Rectal smooth muscle tissue (tissue), 1 donor: ENCODE measurements at regions not wholly inside any gene's neighbourhood (a gene's known extent, or its start where the extent isn't known, plus 50 kb on each side); places are given as distances from the start of the nearest gene placed in this dataset.
"Not testable (repeated sequence)": the region's sequence is repeated elsewhere in the genome, so short reads cannot be mapped to it uniquely, and the experiment has no call there.

Experiments used
- H3K27ac ChIP-seq: one replicate; pipeline ENCODE4 v1.7.0; 2013; ENCODE audit warnings: low read depth, low read length, inconsistent platforms
- H3K27me3 ChIP-seq: one replicate; pipeline ENCODE4 v1.7.0; 2013; ENCODE audit warnings: low read length; ENCODE audit not compliant: control insufficient read depth, insufficient read depth
- H3K36me3 ChIP-seq: one replicate; pipeline ENCODE4 v1.7.0; 2013; ENCODE audit warnings: low read length; ENCODE audit not compliant: control insufficient read depth, insufficient read depth
- H3K4me1 ChIP-seq: one replicate; pipeline ENCODE4 v1.7.0; 2013; ENCODE audit warnings: low read length; ENCODE audit not compliant: control insufficient read depth, insufficient read depth
- H3K4me3 ChIP-seq: one replicate; pipeline ENCODE4 v1.7.0; 2013; ENCODE audit warnings: low read length
- H3K9ac ChIP-seq: one replicate; pipeline ENCODE4 v1.7.0; 2013; ENCODE audit warnings: low read length

- no peak overlapping the region for H3K4me3 ChIP-seq
- H3K27ac ChIP-seq, result no peak overlapping the region
- H3K4me1 ChIP-seq, result no peaks in the 10 kb centered on the region
- H3K9ac ChIP-seq, result no peak overlapping the region
- peaks cover 5% of the 10 kb centered on the region for H3K36me3 ChIP-seq
- H3K27me3 ChIP-seq, result no peaks in the 10 kb centered on the region
Observed at GRCh38 chr7:67341153-67341768, 344.6 kb downstream of the TYW1 start.

- H3K36me3 ChIP-seq, result peaks cover 5% of the 10 kb centered on the region
- no peak overlapping the region for H3K4me3 ChIP-seq
- no peak overlapping the region for H3K9ac ChIP-seq
- H3K4me1 ChIP-seq, result no peaks in the 10 kb centered on the region
- no peak overlapping the region for H3K27ac ChIP-seq
- H3K27me3 ChIP-seq, result no peaks in the 10 kb centered on the region
Observed at GRCh38 chr7:67343114-67343513, 346.5 kb downstream of the TYW1 start.

- Histone ChIP-seq H3K4me3 (no peak overlapping the region), H3K36me3 (peaks cover 5% of the 10 kb centered on the region), H3K27me3 (no peaks in the 10 kb centered on the region), H3K4me1 (no peaks in the 10 kb centered on the region), H3K9ac (no peak overlapping the region), H3K27ac (no peak overlapping the region)
Observed at GRCh38 chr7:67343572-67343971, 346.9 kb downstream of the TYW1 start.

- Histone ChIP-seq H3K27me3 (no peaks in the 10 kb centered on the region), H3K9ac (no peak overlapping the region), H3K27ac (no peak overlapping the region), H3K4me1 (no peaks in the 10 kb centered on the region), H3K4me3 (no peak overlapping the region), H3K36me3 (peaks cover 5% of the 10 kb centered on the region)
Observed at GRCh38 chr7:67344481-67345193, 348.0 kb downstream of the TYW1 start.

GRCh38 chr7:67346126-67346525 is 349.5 kb downstream of the TYW1 start:
- Histone ChIP-seq H3K9ac (no peak overlapping the region), H3K4me3 (no peak overlapping the region), H3K36me3 (no peaks in the 10 kb centered on the region), H3K4me1 (no peaks in the 10 kb centered on the region), H3K27ac (no peak overlapping the region), H3K27me3 (no peaks in the 10 kb centered on the region)

GRCh38 chr7:67346876-67347275 is 350.2 kb downstream of the TYW1 start:
- Histone ChIP-seq H3K27me3 (no peaks in the 10 kb centered on the region), H3K27ac (no peak overlapping the region), H3K4me1 (no peaks in the 10 kb centered on the region), H3K4me3 (no peak overlapping the region), H3K9ac (no peak overlapping the region), H3K36me3 (no peaks in the 10 kb centered on the region)

- Histone ChIP-seq H3K27ac (no peak overlapping the region), H3K4me1 (no peaks in the 10 kb centered on the region), H3K27me3 (no peaks in the 10 kb centered on the region), H3K4me3 (no peak overlapping the region), H3K9ac (no peak overlapping the region), H3K36me3 (no peaks in the 10 kb centered on the region)
Observed at GRCh38 chr7:67348171-67348570, 351.5 kb downstream of the TYW1 start.

- H3K4me1 ChIP-seq, H3K4me3 ChIP-seq, H3K36me3 ChIP-seq, H3K27ac ChIP-seq, H3K27me3 ChIP-seq, H3K9ac ChIP-seq: not testable (repeated sequence)
Observed at GRCh38 chr7:67357653-67358052, 361.0 kb downstream of the TYW1 start.

- not testable (repeated sequence) for H3K9ac ChIP-seq, H3K4me1 ChIP-seq, H3K27ac ChIP-seq, H3K36me3 ChIP-seq, H3K4me3 ChIP-seq, H3K27me3 ChIP-seq
Observed at GRCh38 chr7:67358316-67358715, 361.7 kb downstream of the TYW1 start.

GRCh38 chr7:67358738-67359137 is 362.1 kb downstream of the TYW1 start:
- not testable (repeated sequence) for H3K9ac ChIP-seq, H3K27ac ChIP-seq, H3K27me3 ChIP-seq, H3K4me1 ChIP-seq, H3K36me3 ChIP-seq, H3K4me3 ChIP-seq

- H3K27me3 ChIP-seq, result no peaks in the 10 kb centered on the region
Observed at GRCh38 chr7:67359900-67360299, 363.3 kb downstream of the TYW1 start.

GRCh38 chr7:67361150-67361549 is 364.5 kb downstream of the TYW1 start:
- H3K4me3 ChIP-seq, result no peak overlapping the region
- H3K4me1 ChIP-seq, result no peaks in the 10 kb centered on the region
- H3K27me3 ChIP-seq, result no peaks in the 10 kb centered on the region

More at GRCh38 chr7:67359900-67360299, 363.3 kb downstream of the TYW1 start:
- Histone ChIP-seq H3K27ac (no peak overlapping the region), H3K4me3 (no peak overlapping the region), H3K9ac (no peak overlapping the region), H3K4me1 (no peaks in the 10 kb centered on the region), H3K36me3 (no peaks in the 10 kb centered on the region)

GRCh38 chr7:67364441-67365017 is 367.9 kb downstream of the TYW1 start:
- Histone ChIP-seq H3K4me3 (no peak overlapping the region), H3K9ac (no peak overlapping the region), H3K36me3 (no peaks in the 10 kb centered on the region), H3K4me1 (no peaks in the 10 kb centered on the region), H3K27ac (no peak overlapping the region), H3K27me3 (no peaks in the 10 kb centered on the region)

More at GRCh38 chr7:67361150-67361549, 364.5 kb downstream of the TYW1 start:
- Histone ChIP-seq H3K9ac (no peak overlapping the region), H3K36me3 (no peaks in the 10 kb centered on the region), H3K27ac (no peak overlapping the region)
